GM19035 (cell line): ENCODE measurements at regions not wholly inside any gene's neighbourhood (a gene's known extent, or its start where the extent isn't known, plus 50 kb on each side); places are given as distances from the start of the nearest gene placed in this dataset.
"Not testable (repeated sequence)": the region's sequence is repeated elsewhere in the genome, so short reads cannot be mapped to it uniquely, and the experiment has no call there.

Source experiments
- ATAC-seq: cut with Tn5 transposase; IDR thresholded peaks from one replicate; pipeline ENCODE4 v1.9.1; 2021; ENCODE audit not compliant: unreplicated experiment

DNA sequence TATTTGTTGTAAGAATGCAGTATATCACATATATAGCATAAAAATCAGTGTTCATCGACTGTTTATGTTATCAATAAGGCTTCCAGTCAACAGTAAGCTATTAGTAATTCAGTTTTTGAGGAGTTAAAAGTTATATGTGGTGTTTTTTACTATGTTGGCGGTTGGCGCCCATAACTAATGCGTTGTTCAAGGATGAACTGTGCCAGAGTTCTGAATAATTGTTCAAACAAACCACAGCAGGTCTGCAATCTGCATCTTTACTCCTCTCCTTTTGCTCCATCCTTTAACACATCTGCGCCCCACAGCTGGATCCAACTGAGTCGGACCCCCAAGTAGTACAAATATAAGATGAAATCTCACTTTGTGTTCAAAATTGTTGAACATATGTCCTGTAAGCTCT, 836.1 kb downstream of the LTN1 start:
- ATAC-seq = no peak

DNA sequence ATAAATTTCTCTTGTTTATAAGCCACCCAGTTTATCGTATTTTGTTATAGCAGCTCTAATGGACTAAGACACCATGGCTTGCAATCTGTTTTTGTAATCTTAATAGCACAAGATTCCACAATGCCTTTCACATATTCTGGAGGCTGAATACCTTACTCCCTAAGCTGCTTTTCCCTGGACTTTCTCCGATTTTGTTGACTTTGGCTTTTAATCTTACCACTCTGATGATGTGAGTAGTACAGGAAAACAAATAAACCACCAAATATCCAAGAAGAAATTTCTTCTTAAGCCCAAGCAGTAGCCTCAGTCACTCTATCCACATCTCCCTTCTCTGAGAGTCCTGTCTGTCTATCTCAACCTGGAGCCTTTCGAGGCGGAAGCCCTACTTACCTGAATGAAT, 838.6 kb downstream of the LTN1 start:
- ATAC-seq = no peak

DNA sequence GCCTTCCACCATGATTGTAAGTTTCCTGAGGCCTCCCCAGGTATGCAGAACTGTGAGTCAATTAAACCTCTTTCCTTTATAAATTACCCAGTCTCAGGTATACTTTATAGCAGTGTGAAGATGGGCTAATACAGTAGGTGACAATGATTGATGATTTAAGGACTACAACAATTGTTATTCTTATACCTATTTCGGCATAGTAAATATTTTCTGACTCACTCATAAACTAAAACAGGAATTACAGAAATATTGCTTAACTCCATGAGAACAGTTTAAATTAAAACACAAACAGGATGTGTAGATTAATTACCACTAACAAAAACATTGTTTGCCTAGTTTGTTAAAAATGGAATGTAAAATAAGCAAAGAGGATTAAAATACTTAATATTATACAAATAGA, 839.9 kb downstream of the LTN1 start:
- ATAC-seq = no peak

DNA sequence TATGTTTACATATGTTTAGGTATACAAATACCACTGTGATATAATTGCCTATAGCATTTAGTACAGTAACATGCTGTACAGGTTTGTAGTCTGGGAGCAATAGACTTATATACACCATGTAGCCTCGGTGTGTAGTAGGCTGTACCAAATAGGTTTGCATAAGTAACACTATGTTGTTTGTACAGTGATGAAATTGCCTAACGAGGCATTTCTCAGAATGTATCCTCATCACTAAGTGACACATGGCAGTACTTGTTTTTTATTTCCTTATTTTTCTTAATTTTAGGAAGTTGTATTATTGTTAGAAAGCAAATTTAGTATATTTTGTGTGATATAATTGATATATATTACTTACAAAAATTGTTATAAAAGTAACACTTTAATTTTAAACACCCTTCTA, 840.9 kb downstream of the LTN1 start:
- ATAC-seq = no peak

DNA sequence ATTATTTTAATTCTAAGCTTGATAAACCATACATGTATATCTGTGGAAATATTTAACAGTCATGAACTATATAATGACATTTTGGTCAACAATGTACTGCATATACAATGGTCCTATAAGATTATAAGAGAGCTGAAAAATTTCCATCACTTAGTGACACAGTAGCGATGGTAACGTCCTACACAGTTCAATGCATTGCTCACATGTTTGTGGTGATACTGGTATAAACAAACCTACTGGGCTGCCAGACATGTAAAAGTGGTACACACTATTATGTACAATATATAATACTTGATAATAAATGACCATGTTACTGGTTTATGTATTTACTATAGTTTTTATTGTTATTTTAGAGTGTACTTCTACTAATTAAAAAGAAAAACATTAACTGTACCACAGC, 841.9 kb downstream of the LTN1 start:
- ATAC-seq = no peak

DNA sequence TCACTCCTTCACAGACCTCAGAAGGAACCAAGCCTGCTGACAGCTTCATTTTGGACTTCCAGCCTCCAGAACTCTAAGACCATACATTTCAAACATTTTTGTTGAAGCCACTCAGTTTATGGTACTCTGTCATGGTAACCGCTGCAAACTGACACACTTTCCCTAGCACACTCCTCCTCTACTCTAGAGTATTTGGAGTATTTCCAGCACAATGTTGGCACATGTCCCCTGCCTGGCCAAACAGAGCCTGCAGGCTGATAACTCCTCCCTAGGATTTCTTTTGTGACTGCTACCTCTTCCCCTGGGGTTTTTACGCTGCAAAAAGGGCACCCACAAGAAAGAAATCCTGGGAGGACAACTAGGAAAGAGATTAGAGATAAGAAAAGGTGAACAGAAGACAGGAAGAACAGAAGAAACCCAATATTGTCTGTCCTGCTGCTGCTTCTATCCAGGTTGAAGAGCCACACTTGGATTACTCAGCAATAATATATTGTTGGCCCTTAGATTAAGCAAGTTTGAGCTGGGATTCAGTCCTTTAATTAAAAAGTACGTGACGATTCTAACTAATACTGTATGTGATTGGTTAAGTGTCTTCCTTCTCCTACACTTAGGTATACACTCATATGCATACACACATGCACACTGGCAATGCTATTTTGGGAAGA, 844.1 kb downstream of the LTN1 start:
- ATAC-seq = no peak

DNA sequence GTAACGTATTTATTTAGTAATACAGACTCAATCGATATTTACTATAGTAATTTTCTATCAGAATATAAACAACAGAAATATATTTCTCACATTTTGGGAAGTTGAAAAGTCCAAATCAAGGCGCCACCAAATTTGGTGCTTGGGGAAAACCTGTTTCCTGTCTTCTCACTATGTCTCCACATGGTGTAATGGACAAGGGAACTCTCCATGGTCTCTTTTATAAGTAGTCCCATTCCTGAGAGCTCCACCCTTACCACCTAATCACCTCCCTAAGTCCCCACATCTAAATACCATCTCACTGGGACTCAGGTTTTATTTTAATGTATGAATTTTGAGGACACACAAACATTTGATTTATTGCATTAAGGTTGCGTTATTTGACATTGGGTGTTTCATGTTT, 848.0 kb downstream of the LTN1 start:
- ATAC-seq = no peak

DNA sequence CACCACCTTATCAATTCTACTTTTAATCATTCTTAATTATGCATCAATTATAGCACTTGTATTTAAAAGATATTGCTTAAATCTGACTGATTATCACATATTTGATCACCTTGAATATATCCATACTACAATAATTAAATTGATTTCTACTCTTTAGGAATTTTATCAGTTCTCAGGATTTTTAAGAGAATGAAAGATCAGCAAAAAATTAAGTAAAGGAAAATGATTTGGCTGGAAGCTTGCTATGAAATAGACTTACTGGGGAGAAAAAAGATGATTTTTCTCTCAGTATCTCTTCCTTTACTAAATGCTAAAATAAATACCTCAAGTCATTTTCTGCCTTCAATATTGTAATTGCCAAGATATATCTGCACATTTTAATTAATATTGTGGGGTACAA, 848.6 kb downstream of the LTN1 start:
- no peak for ATAC-seq

DNA sequence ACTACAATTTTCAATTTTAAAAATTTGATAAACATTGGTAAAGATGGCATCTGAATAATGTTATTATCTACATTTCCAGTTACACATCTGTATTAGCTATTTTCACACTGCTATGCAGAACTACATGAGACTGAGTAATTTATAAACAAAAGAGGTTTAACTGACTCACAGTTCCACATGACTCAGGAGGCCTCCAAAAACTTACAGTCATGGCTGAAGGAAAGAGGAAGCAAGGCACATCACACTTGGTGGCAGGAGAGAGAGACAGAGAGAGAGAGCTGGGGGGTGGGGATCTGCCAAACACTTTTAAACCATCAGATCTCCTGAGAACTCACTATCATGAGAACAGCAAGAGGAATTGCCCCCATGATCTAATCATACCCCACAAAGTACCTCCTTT, 850.0 kb downstream of the LTN1 start:
- no peak for ATAC-seq

DNA sequence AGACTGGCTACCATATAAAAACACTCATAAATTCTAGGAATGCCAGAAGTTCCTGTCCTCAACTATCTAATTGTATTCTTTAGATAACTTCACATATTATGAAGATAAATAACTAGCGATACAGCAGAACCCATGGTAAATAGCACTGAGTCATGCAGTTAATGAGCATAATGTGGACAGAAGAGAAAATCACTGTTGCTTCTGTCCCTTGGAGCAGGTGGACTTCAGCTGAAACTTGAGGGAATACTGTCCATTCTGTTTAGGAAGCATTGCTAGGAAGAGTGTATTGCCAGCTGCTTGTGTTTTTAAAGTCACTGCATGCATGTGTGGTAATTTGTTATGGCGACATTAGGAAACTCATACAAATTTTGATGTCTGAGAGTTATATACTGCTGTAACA, 854.4 kb downstream of the LTN1 start:
- ATAC-seq = no peak

DNA sequence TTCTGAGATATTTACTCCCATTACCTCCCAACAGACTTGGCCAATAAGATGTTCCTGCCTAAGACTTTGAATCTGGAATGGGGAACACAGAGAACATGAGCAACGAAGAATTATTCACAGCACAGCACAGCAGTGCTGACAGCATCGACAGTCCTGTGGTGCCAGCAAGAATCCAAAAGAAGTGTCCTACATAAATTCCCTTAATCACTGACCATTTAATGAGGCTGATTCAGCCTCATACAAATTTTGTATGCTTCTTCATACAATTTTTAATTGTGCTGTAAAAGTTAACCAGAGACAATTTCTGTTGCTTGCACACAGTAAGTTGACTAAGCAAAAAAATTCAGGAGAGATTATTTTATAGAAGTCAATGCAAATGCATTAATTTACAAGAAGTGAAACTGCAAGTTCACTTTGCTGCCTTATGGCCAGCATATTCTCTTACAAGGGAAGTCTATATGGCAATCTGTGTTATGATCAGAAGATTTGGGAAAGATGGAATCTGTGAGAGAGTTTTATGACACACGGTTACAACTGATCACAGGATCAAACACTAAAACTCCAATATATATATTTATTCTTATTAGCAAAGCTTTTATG, 855.9 kb downstream of the LTN1 start:
- ATAC-seq = no peak

DNA sequence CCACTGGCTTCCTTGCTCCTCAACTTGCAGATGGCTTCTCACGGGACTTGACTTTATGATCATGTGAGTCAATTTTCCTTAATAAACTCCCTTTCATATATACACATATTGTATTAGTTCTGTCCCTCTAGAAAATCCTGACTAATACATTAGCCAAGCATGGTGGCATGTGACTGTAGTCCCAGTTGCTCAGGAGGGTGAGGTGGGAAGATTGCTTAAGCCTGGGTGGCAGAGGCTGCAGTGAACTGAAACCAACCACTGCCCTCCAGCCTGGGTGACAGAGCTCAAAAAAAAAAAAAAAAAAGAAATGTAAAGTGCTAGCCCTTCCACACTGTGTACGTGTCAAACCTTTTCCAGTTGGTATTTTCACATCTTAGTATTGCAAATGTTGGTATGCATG, 857.0 kb downstream of the LTN1 start:
- no peak for ATAC-seq

DNA sequence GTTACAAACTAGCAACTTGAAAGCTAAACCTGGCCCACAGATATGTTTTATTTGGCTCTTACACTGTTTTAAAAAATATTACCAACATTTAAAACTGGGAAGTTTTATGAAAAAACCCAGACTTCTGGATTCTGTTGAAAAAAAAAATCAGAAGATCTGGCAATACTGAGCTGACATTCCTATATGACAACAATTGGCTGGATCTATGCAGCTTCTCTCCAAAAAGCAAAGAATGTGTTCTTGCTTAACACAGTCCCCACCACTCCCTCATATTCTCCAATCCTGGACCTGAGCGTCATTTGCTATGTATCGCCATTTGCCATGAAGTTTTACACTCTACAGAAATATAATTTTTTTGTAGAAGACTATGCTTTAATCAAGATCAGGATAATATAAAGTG, 859.6 kb downstream of the LTN1 start:
- no peak for ATAC-seq

DNA sequence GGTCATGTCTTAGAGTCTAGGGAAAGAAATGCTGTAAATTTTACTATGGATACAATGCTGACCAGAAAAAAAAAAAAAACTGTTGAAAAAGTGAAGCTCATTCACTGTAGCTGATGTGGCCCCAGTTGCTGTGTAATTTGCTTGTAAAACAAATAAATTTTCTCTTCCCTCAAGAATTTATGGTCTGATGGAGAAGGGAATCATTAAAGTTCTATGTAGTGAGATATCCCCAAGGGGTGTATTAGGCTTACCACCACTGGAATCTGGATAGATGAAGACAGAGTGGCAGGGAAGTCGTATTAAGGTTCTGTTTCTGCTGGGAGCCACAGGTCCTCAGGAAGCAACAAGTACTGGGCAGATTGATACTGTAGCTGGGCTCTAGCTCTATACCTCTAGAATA, 860.0 kb downstream of the LTN1 start:
- ATAC-seq = no peak

DNA sequence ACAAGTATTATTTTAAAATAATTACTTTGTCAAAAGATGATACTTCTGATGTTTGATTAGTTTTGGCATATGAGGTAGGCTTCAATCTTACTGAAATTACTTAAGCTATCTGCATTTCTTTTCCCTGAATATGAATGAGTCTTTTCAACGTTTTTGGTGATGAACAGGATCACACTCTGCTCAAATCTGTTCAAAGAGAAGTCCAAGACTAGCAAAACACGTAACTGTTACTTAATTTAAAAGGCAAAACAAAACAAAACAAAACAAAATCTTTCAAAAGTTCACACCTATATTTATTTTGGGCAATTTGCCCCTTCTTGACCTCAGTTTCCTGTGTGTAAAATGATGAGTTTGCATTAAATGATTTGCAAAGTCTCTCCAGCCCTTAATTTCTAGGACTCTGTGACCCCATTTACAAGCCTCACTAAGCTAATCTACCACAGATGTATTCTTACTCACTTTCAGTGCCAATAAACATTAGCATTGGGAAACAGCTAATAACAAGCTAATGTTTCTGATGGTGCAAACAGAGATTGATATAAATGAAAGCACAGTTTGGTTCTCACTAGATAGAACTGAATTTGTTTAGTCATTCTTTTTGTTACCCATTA, 865.4 kb downstream of the LTN1 start:
- ATAC-seq = no peak

DNA sequence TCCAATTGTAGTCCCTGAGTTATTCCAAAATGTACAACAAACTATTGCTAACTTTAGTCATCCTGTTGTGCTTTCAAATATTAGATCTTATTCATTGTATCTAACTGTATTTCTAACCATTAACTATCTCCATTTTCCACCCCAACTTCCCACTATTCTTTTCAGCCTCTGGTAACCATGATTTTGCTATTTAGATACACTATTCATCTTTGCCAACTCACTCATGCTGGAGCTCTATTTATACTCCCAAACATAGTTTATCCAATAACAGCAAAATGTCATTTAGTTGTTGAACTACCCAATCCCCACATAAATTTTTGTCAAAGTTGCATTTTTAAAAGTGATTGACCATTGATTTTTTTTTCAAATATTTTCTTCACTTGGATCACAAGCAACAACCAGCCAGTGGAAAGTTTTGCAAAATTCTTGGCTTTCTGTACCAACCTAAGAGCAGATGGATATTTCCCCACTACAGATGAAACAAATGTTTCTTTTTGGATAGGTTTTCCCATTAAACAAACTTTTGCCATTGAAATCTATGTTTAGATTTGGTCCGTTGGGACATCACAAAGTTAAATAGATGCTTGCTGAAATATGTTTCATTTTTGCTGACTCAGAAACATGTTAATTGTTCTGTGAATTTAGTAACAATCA, 866.0 kb downstream of the LTN1 start:
- no peak for ATAC-seq

DNA sequence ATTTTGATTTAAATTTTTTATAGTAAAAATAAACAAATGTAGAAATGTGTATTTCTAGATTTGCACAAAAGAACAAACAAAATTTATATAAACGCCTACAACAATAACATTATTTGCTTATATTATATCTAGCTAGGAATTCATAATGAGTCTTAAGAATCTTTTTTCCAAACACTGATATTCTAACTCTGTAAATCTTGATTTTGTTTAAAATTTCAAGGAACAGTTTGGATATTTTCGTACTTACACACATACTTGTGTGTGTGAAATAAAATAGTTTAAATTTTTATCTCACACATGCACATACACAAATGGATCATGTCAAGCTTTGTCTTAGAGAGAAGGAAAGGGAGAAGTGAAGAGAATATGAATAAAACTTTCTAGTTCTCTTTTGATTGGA, 868.1 kb downstream of the LTN1 start:
- no peak for ATAC-seq

DNA sequence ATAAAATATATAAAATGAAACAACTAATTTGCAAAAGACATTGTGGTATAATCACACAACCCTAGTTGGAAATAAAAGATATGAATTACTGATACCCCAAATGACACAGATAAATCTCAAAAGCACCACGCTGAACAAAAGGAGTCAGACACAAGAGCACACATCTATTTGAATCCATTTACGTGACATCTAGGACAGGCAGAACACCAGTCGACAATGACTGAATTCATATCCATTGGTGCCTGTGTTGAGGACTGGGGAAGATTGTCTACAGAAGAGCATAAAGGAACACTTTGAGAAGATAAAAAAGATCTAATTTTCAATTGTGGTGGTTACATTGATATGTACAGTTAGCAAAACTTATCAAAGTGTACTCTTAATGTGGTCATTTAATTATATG, 874.1 kb downstream of the LTN1 start:
- no peak for ATAC-seq

DNA sequence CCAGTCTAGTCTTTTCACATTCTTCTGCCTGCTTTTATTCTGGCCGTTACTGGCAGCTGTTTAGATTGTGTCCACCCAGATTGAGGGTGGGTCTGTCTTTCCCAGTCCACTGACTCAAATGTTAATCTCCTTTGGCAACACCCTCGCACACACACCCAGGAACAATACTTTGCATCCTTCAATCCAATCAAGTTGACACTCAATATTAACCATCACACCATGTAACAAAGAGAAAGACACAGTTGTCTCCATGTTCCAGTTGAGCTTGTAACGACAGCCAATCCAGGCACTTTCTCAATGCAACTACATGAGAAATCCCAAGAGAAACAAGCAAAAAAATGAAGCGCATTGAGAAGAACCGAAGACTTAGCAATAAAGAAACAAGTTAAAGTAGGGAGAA, 877.7 kb downstream of the LTN1 start:
- not testable (repeated sequence) for ATAC-seq

DNA sequence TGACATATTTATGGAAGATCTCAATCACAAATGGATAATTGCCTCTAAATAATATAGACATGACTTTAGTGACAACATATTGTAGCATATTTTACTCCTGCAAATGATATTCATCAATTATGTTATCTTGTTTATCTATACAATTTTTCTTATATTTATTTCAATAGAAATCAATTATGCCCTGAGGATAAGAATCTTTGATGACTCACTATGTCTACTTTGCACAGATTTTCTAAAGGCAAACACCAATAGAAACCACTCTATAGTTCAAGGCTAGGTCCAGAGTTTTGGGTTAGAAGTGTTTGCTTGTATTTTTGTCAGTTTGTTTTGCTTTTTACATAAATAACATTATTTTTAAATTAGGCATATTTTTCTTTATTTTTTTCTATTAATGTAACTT, 879.0 kb downstream of the LTN1 start:
- ATAC-seq = no peak

DNA sequence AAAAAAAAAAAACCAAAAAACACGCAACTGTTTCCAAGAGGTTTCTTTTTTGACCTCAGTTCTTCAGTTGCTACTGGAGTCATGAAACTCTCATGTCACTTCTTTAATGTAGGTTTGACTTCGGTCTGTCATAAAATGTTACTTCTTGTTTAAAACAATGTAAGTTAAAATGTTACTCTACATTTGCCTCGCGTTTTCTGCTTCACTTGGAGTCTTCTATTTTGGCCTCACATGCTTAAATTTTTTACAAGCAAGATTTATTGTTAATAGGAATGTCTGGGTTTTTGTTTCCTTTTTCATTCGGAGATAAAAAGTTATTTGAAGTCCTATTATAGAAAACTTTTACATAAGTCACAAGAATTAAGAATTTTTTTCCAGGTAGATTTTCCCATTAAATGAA, 880.2 kb downstream of the LTN1 start:
- ATAC-seq = no peak

DNA sequence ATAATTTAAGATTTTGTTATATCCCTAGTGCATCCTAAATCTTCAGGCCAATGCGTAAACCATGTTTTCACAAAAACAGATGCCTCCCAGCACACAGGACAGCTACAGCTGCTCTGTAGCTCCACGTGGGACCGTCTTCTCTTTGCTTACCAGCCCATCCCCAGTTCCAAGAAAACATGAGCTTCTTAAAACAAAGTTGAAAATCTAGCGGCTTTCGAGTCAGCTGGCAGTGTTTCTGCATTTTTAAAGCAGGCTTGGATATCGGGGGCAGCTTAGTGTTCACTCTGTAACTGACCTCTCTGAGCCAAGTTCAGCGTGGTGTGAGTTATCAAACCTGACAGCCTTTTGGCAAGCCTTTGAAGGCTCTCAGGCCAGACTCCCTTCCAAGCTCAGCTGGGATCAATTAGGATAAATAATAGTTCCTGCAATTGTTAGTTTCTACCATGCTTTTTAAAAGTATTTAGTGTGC, 881.5 kb downstream of the LTN1 start:
- ATAC-seq = no peak
